Mesenchymal stem cell (in vitro differentiated cells and primary cell): ENCODE measurements at regions not wholly inside any gene's neighbourhood (a gene's known extent, or its start where the extent isn't known, plus 50 kb on each side); places are given as distances from the start of the nearest gene placed in this dataset.
A peak's percentile ranks its signal among the peaks of the same experiment; 100 is the strongest.
"Not testable (repeated sequence)": the region's sequence is repeated elsewhere in the genome, so short reads cannot be mapped to it uniquely, and the experiment has no call there.

Experiments used
- DNase-seq: peaks from one replicate; pipeline ENCODE4 v3.0.0-alpha.2; 2013
- H2AFZ ChIP-seq: one replicate; pipeline ENCODE4 v1.6.1; 2013; ENCODE audit warnings: low read depth, mild to moderate bottlenecking, control low read depth, inconsistent platforms, low read length, moderate library complexity
- H2AK5ac ChIP-seq: 2 replicates; pipeline ENCODE4 v1.6.1; 2013; ENCODE audit warnings: low read length, moderate library complexity, mild to moderate bottlenecking, inconsistent platforms; ENCODE audit not compliant: severe bottlenecking
- H2BK120ac ChIP-seq: one replicate; pipeline ENCODE4 v1.6.1; 2013; ENCODE audit warnings: low read depth, mild to moderate bottlenecking, inconsistent platforms, low read length, moderate library complexity
- H2BK12ac ChIP-seq, 2 experiments: one replicate each; pipeline ENCODE4 v1.6.1; 2013; ENCODE audit warnings: inconsistent platforms in 2 of 2, low read length in 2 of 2, mild to moderate bottlenecking in 2 of 2, moderate library complexity in 2 of 2, control low read depth in 1 of 2
- H2BK15ac ChIP-seq: one replicate; pipeline ENCODE4 v1.6.1; 2013; ENCODE audit warnings: mild to moderate bottlenecking, low read depth, inconsistent platforms; ENCODE audit not compliant: poor library complexity, severe bottlenecking
- H2BK5ac ChIP-seq: 2 replicates; pipeline ENCODE4 v1.6.1; 2013; ENCODE audit warnings: low read depth, mild to moderate bottlenecking, low read length, control low read depth, inconsistent platforms; ENCODE audit not compliant: poor library complexity, severe bottlenecking
- H3K14ac ChIP-seq, 2 experiments: one replicate each; pipeline ENCODE4 v1.6.1; 2013; ENCODE audit warnings: inconsistent platforms in 2 of 2, low read length in 2 of 2, control low read depth in 1 of 2, mild to moderate bottlenecking in 1 of 2, moderate library complexity in 1 of 2
- H3K18ac ChIP-seq, 2 experiments: one replicate each; pipeline ENCODE4 v1.6.1; 2013; ENCODE audit warnings: inconsistent platforms in 2 of 2, low read length in 2 of 2, control low read depth in 1 of 2, low read depth in 1 of 2, mild to moderate bottlenecking in 1 of 2
- H3K23ac ChIP-seq, 2 experiments: one replicate each; pipeline ENCODE4 v1.6.1; 2013; ENCODE audit warnings: inconsistent platforms in 2 of 2, low read length in 2 of 2, mild to moderate bottlenecking in 2 of 2, moderate library complexity in 2 of 2, control low read depth in 1 of 2
- H3K27ac ChIP-seq: 2 replicates; pipeline ENCODE4 v1.5.1; 2013; ENCODE audit warnings: mild to moderate bottlenecking, moderate library complexity, low read length, control low read depth, inconsistent platforms; ENCODE audit not compliant: poor library complexity, severe bottlenecking
- H3K27me3 ChIP-seq, 2 experiments: 2 replicates each; pipeline versions ENCODE4 v1.6.1 to v1.7.0; 2013; ENCODE audit warnings: low read length in 2 of 2, mild to moderate bottlenecking in 2 of 2, moderate library complexity in 2 of 2, control low read depth in 1 of 2, inconsistent platforms in 1 of 2; ENCODE audit not compliant: control insufficient read depth in 1 of 2, insufficient read depth in 1 of 2
- H3K36me3 ChIP-seq, 2 experiments: 2 replicates each; pipeline versions ENCODE4 v1.6.1 to v1.7.0; 2013; ENCODE audit warnings: low read length in 2 of 2, control low read depth in 1 of 2, inconsistent platforms in 1 of 2, low read depth in 1 of 2, mild to moderate bottlenecking in 1 of 2; ENCODE audit not compliant: insufficient read depth in 2 of 2, control insufficient read depth in 1 of 2
- H3K4ac ChIP-seq, 2 experiments: one replicate each; pipeline ENCODE4 v1.6.1; 2013; ENCODE audit warnings: inconsistent platforms in 2 of 2, low read length in 2 of 2, mild to moderate bottlenecking in 2 of 2, moderate library complexity in 2 of 2, control low read depth in 1 of 2, low read depth in 1 of 2
- H3K4me1 ChIP-seq: 2 replicates; pipeline ENCODE4 v1.6.1; 2013; ENCODE audit warnings: low read depth, low read length, control low read depth; ENCODE audit not compliant: control insufficient read depth, insufficient read depth
- H3K4me2 ChIP-seq: 2 replicates; pipeline ENCODE4 v1.6.1; 2013; ENCODE audit warnings: low read length, mild to moderate bottlenecking, inconsistent platforms; ENCODE audit not compliant: poor library complexity, severe bottlenecking
- H3K4me3 ChIP-seq, 2 experiments: 2 replicates each; pipeline versions ENCODE4 v1.5.1 to v1.7.0; 2013; ENCODE audit warnings: low read length in 2 of 2, mild to moderate bottlenecking in 2 of 2, control low read depth in 1 of 2, low read depth in 1 of 2; ENCODE audit not compliant: insufficient read depth in 1 of 2
- H3K79me1 ChIP-seq: replicated peaks from 2 replicates; pipeline ENCODE4 v1.6.1; 2013; ENCODE audit warnings: mild to moderate bottlenecking, control low read depth, low read length, inconsistent platforms; ENCODE audit not compliant: poor library complexity, severe bottlenecking
- H3K9ac ChIP-seq: 2 replicates; pipeline ENCODE4 v1.7.0; 2013; ENCODE audit warnings: mild to moderate bottlenecking, low read length, moderate library complexity
- H3K9me3 ChIP-seq: 2 replicates; pipeline ENCODE4 v1.7.0; 2013; ENCODE audit warnings: mild to moderate bottlenecking, low read length; ENCODE audit not compliant: control insufficient read depth
- H4K8ac ChIP-seq: one replicate; pipeline ENCODE4 v1.6.1; 2013; ENCODE audit warnings: inconsistent platforms, mild to moderate bottlenecking, low read length, moderate library complexity
- H4K91ac ChIP-seq: one replicate; pipeline ENCODE4 v1.6.1; 2013; ENCODE audit warnings: mild to moderate bottlenecking, low read length, inconsistent platforms
- WGBS: methylation state at CpG from one replicate; pipeline ENCODE4 v1.1.7; 2013; ENCODE audit warnings: mixed read lengths; 5-methylcytosine and 5-hydroxymethylcytosine counted together

- H3K36me3 ChIP-seq, result no peaks in the 10 kb centered on the region
- no peak overlapping the region for H3K4me3 ChIP-seq
- no peak overlapping the region for H4K91ac ChIP-seq
- no peak overlapping the region for H2BK12ac ChIP-seq
- no peak overlapping the region for H2BK5ac ChIP-seq
- H2BK120ac ChIP-seq, result no peak overlapping the region
- no peak overlapping the region for H2AK5ac ChIP-seq
- no peaks in the 10 kb centered on the region for H3K27me3 ChIP-seq
- H4K8ac ChIP-seq, result no peak overlapping the region
- no peak overlapping the region for H3K4me2 ChIP-seq
- H3K27ac ChIP-seq, result no peak overlapping the region
- no peak overlapping the region for H3K18ac ChIP-seq
- 56% methylated on average over 1 of the region's 1 CpG for WGBS
- H3K14ac ChIP-seq, result no peak overlapping the region
- H3K4me1 ChIP-seq, result no peaks in the 10 kb centered on the region
- H2BK15ac ChIP-seq, result no peak overlapping the region
- H2AFZ ChIP-seq, result no peak overlapping the region
- no peak overlapping the region for H3K23ac ChIP-seq
- H3K9ac ChIP-seq, result no peak overlapping the region
- H3K79me1 ChIP-seq, result no peaks in the 10 kb centered on the region
- H3K9me3 ChIP-seq, result no peaks in the 10 kb centered on the region
- peak; percentile 62 for DNase-seq
- no peak overlapping the region for H3K4ac ChIP-seq
Observed at GRCh38 chr3:98705212-98705611, 57.9 kb upstream of the ST3GAL6 start.

GRCh38 chr3:98705694-98706093 lies 57.4 kb upstream of the ST3GAL6 start:
- H3K4me3 ChIP-seq, result no peak overlapping the region
- no peak overlapping the region for H3K4me2 ChIP-seq
- 57% methylated on average over 1 of the region's 1 CpG for WGBS
- H3K9ac ChIP-seq, result no peak overlapping the region
- H2BK12ac ChIP-seq, result no peak overlapping the region
- no peak overlapping the region for H3K14ac ChIP-seq
- H3K18ac ChIP-seq, result no peak overlapping the region
- no peaks in the 10 kb centered on the region for H3K36me3 ChIP-seq
- peak; percentile 23 for DNase-seq
- no peaks in the 10 kb centered on the region for H3K79me1 ChIP-seq
- H4K8ac ChIP-seq, result no peak overlapping the region
- H3K23ac ChIP-seq, result no peak overlapping the region
- H2BK5ac ChIP-seq, result no peak overlapping the region
- H3K4ac ChIP-seq, result no peak overlapping the region
- H4K91ac ChIP-seq, result no peak overlapping the region
- H2AK5ac ChIP-seq, result no peak overlapping the region
- no peaks in the 10 kb centered on the region for H3K4me1 ChIP-seq
- no peak overlapping the region for H3K27ac ChIP-seq
- no peaks in the 10 kb centered on the region for H3K27me3 ChIP-seq
- no peaks in the 10 kb centered on the region for H3K9me3 ChIP-seq
- H2BK15ac ChIP-seq, result no peak overlapping the region
- H2BK120ac ChIP-seq, result no peak overlapping the region
- no peak overlapping the region for H2AFZ ChIP-seq

GRCh38 chr3:98708681-98709080 lies 54.5 kb upstream of the ST3GAL6 start:
- H3K4me2 ChIP-seq, H2BK5ac ChIP-seq, H2BK15ac ChIP-seq, DNase-seq, H2AK5ac ChIP-seq, H4K8ac ChIP-seq, H3K9ac ChIP-seq, H2AFZ ChIP-seq, H3K4me1 ChIP-seq, H3K18ac ChIP-seq, H3K79me1 ChIP-seq, H3K27me3 ChIP-seq, H3K23ac ChIP-seq, H4K91ac ChIP-seq, H3K36me3 ChIP-seq, H3K27ac ChIP-seq, H2BK12ac ChIP-seq, H3K4ac ChIP-seq, H2BK120ac ChIP-seq, H3K9me3 ChIP-seq, H3K4me3 ChIP-seq, H3K14ac ChIP-seq: not testable (repeated sequence)
- 10% methylated on average over 6 of the region's 6 CpGs for WGBS

- Histone ChIP-seq H3K27ac (no peak overlapping the region), H3K4me2 (no peak overlapping the region), H3K18ac (no peak overlapping the region), H3K4me3 (no peak overlapping the region), H2AFZ (no peak overlapping the region), H3K14ac (no peak overlapping the region), H3K79me1 (no peaks in the 10 kb centered on the region), H3K4me1 (no peaks in the 10 kb centered on the region), H3K23ac (no peak overlapping the region), H3K36me3 (no peaks in the 10 kb centered on the region), H3K9me3 (no peaks in the 10 kb centered on the region), H2BK15ac (no peak overlapping the region), H2BK5ac (no peak overlapping the region), H2AK5ac (no peak overlapping the region), H3K9ac (no peak overlapping the region), H4K8ac (no peak overlapping the region), H4K91ac (no peak overlapping the region), H2BK12ac (no peak overlapping the region), H3K27me3 (no peaks in the 10 kb centered on the region), H3K4ac (no peak overlapping the region), H2BK120ac (no peak overlapping the region)
- 10% methylated on average over 1 of the region's 1 CpG for WGBS
- DNase-seq, result no peak
Observed at GRCh38 chr3:98709441-98709840, 53.7 kb upstream of the ST3GAL6 start.
